Neutrophil (primary cell): ENCODE measurements at regions not wholly inside any gene's neighbourhood (a gene's known extent, or its start where the extent isn't known, plus 50 kb on each side); places are given as distances from the start of the nearest gene placed in this dataset.

Experiments used
- H3K27ac ChIP-seq: fragments of 200-600 bp; sonication (generic); 2 replicates; pipeline ENCODE4 v1.5.1; 2016; ENCODE audit warnings: mild to moderate bottlenecking, moderate library complexity
- H3K27me3 ChIP-seq: fragments of 200-600 bp; sonication (generic); 2 replicates; pipeline ENCODE4 v1.6.0; 2016; ENCODE audit warnings: mild to moderate bottlenecking
- H3K36me3 ChIP-seq: fragments of 200-600 bp; sonication (generic); 2 replicates; pipeline ENCODE4 v1.5.1; 2017
- H3K4me1 ChIP-seq, 2 experiments: fragments of 200-600 bp in 1 of 2; sonication (generic) in 1 of 2; 1 replicate in 1 of 2; 2 replicates in 1 of 2; pipeline versions ENCODE4 v1.5.1 to v1.6.1; 2013 to 2016; ENCODE audit warnings: low read depth in 1 of 2, low read length in 1 of 2, mild to moderate bottlenecking in 1 of 2, moderate library complexity in 1 of 2; ENCODE audit not compliant: control insufficient read depth in 1 of 2, insufficient read depth in 1 of 2
- H3K4me3 ChIP-seq, 2 experiments: fragments of 200-600 bp in 1 of 2; sonication (generic) in 1 of 2; 1 replicate in 1 of 2; 2 replicates in 1 of 2; pipeline ENCODE4 v1.5.1; 2013 to 2016; ENCODE audit warnings: low read depth in 1 of 2, low read length in 1 of 2, mild to moderate bottlenecking in 1 of 2, moderate library complexity in 1 of 2
- H3K9me3 ChIP-seq: fragments of 200-600 bp; sonication (generic); 2 replicates; pipeline ENCODE4 v1.5.1; 2016
- TF ChIP-seq, protein P1 (sequence below): fragments of 200-600 bp; sonication (generic); IDR thresholded peaks from 2 replicates; pipeline ENCODE4 v1.5.1; 2016; ENCODE audit warnings: antibody characterized with exemption

- Histone ChIP-seq H3K36me3 (no peaks in the 10 kb centered on the region), H3K4me1 (no peaks in the 10 kb centered on the region), H3K4me3 (no peak overlapping the region), H3K27me3 (no peaks in the 10 kb centered on the region), H3K27ac (no peak overlapping the region), H3K9me3 (no peaks in the 10 kb centered on the region)
- TF ChIP-seq, protein P1, sequence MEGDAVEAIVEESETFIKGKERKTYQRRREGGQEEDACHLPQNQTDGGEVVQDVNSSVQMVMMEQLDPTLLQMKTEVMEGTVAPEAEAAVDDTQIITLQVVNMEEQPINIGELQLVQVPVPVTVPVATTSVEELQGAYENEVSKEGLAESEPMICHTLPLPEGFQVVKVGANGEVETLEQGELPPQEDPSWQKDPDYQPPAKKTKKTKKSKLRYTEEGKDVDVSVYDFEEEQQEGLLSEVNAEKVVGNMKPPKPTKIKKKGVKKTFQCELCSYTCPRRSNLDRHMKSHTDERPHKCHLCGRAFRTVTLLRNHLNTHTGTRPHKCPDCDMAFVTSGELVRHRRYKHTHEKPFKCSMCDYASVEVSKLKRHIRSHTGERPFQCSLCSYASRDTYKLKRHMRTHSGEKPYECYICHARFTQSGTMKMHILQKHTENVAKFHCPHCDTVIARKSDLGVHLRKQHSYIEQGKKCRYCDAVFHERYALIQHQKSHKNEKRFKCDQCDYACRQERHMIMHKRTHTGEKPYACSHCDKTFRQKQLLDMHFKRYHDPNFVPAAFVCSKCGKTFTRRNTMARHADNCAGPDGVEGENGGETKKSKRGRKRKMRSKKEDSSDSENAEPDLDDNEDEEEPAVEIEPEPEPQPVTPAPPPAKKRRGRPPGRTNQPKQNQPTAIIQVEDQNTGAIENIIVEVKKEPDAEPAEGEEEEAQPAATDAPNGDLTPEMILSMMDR = no peak
Measured at GRCh38 chr6:88558981-88559380, 392.8 kb upstream of the CNR1 start.

- Histone ChIP-seq H3K27ac (no peak overlapping the region), H3K27me3 (no peaks in the 10 kb centered on the region), H3K4me1 (no peaks in the 10 kb centered on the region), H3K9me3 (no peaks in the 10 kb centered on the region), H3K36me3 (no peaks in the 10 kb centered on the region), H3K4me3 (no peak overlapping the region)
- TF ChIP-seq, protein P1 = no peak
Measured at GRCh38 chr6:88556663-88557062, 390.5 kb upstream of the CNR1 start.

GRCh38 chr6:88548891-88549505 is 382.9 kb upstream of the CNR1 start:
- H3K4me3 ChIP-seq = no peak overlapping the region
- peaks cover 10% of the 10 kb centered on the region for H3K27me3 ChIP-seq
- no peak overlapping the region for H3K27ac ChIP-seq
- TF ChIP-seq, protein P1 = no peak
- H3K4me1 ChIP-seq = no peaks in the 10 kb centered on the region
- H3K9me3 ChIP-seq = no peaks in the 10 kb centered on the region
- H3K36me3 ChIP-seq = no peaks in the 10 kb centered on the region

- H3K36me3 ChIP-seq = no peaks in the 10 kb centered on the region
- H3K27ac ChIP-seq = no peak overlapping the region
- peaks cover 10% of the 10 kb centered on the region for H3K27me3 ChIP-seq
- no peaks in the 10 kb centered on the region for H3K9me3 ChIP-seq
- H3K4me3 ChIP-seq = no peak overlapping the region
- no peaks in the 10 kb centered on the region for H3K4me1 ChIP-seq
- TF ChIP-seq, protein P1 = no peak
Measured at GRCh38 chr6:88547768-88548167, 381.6 kb upstream of the CNR1 start.

- Histone ChIP-seq H3K36me3 (no peaks in the 10 kb centered on the region), H3K9me3 (no peaks in the 10 kb centered on the region), H3K27ac (no peak overlapping the region), H3K4me1 (no peaks in the 10 kb centered on the region), H3K27me3 (peaks cover 10% of the 10 kb centered on the region), H3K4me3 (no peak overlapping the region)
- TF ChIP-seq, protein P1 = no peak
Measured at GRCh38 chr6:88545991-88546390, 379.8 kb upstream of the CNR1 start.
